Tibial nerve (tissue), 4 donors: ENCODE measurements at regions not wholly inside any gene's neighbourhood (a gene's known extent, or its start where the extent isn't known, plus 50 kb on each side); places are given as distances from the start of the nearest gene placed in this dataset.

Experiments used
- EP300 ChIP-seq, 2 donors: sonication (generic); formaldehyde crosslinking; IDR thresholded peaks; one replicate each; pipeline ENCODE4 v1.6.1; 2017; ENCODE audit warnings: antibody characterized with exemption in 2 of 2, mild to moderate bottlenecking in 1 of 2
- TF ChIP-seq, protein P1 (sequence below), 5 experiments: fragments of 200-600 bp in 3 of 5; fragments of 450-650 bp in 2 of 5; sonication (generic) in 3 of 5; IDR thresholded peaks; one replicate each; pipeline ENCODE4 v1.5.1; 2016 to 2019; ENCODE audit warnings: antibody characterized with exemption in 5 of 5, mild to moderate bottlenecking in 3 of 5, moderate library complexity in 2 of 5

GRCh38 chrX:125947501-125947900, 218.6 kb downstream of the DCAF12L2 start:
- TF ChIP-seq, protein P1, sequence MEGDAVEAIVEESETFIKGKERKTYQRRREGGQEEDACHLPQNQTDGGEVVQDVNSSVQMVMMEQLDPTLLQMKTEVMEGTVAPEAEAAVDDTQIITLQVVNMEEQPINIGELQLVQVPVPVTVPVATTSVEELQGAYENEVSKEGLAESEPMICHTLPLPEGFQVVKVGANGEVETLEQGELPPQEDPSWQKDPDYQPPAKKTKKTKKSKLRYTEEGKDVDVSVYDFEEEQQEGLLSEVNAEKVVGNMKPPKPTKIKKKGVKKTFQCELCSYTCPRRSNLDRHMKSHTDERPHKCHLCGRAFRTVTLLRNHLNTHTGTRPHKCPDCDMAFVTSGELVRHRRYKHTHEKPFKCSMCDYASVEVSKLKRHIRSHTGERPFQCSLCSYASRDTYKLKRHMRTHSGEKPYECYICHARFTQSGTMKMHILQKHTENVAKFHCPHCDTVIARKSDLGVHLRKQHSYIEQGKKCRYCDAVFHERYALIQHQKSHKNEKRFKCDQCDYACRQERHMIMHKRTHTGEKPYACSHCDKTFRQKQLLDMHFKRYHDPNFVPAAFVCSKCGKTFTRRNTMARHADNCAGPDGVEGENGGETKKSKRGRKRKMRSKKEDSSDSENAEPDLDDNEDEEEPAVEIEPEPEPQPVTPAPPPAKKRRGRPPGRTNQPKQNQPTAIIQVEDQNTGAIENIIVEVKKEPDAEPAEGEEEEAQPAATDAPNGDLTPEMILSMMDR (IDR thresholded peaks at IDR 0.05), result no peak
- TF ChIP-seq EP300 (IDR thresholded peaks at IDR 0.05), result no peak
